OCI-M2 (cell line): ENCODE measurements at regions not wholly inside any gene's neighbourhood (a gene's known extent, or its start where the extent isn't known, plus 50 kb on each side); places are given as distances from the start of the nearest gene placed in this dataset.

Source experiments
- DNase-seq: peaks from one replicate; lab custom pipeline; 2025; ENCODE audit not compliant: unreplicated experiment; lab: John Stamatoyannopoulos, UW

- DNase-seq: no peak
Observed at GRCh38 chr6:92545861-92546260, 873.5 kb downstream of the EPHA7 start.

- no peak for DNase-seq
Observed at GRCh38 chr6:92541448-92542060, 877.8 kb downstream of the EPHA7 start.

- DNase-seq: no peak
Observed at GRCh38 chr6:92538926-92539325, 880.4 kb downstream of the EPHA7 start.

GRCh38 chr6:92538275-92538674 lies 881.1 kb downstream of the EPHA7 start:
- no peak for DNase-seq

- DNase-seq: no peak
Observed at GRCh38 chr6:92534109-92534508, 885.2 kb downstream of the EPHA7 start.

GRCh38 chr6:92522589-92522988 lies 896.8 kb downstream of the EPHA7 start:
- no peak for DNase-seq

- no peak for DNase-seq
Observed at GRCh38 chr6:92521553-92521952, 897.8 kb downstream of the EPHA7 start.

GRCh38 chr6:92510137-92510536 lies 909.2 kb downstream of the EPHA7 start:
- DNase-seq: no peak

- DNase-seq: no peak
Observed at GRCh38 chr6:92507552-92507951, 911.8 kb downstream of the EPHA7 start.

GRCh38 chr6:92504509-92504908 lies 914.9 kb downstream of the EPHA7 start:
- DNase-seq: no peak

GRCh38 chr6:92497281-92497680 lies 922.1 kb downstream of the EPHA7 start:
- DNase-seq: no peak

- DNase-seq: no peak
Observed at GRCh38 chr6:92496527-92496926, 922.8 kb downstream of the EPHA7 start.

GRCh38 chr6:92495242-92495641 lies 924.1 kb downstream of the EPHA7 start:
- no peak for DNase-seq

- DNase-seq: no peak
Observed at GRCh38 chr6:92485487-92485886, 933.9 kb downstream of the EPHA7 start.

GRCh38 chr6:92479831-92480230 lies 939.5 kb downstream of the EPHA7 start:
- no peak for DNase-seq

- no peak for DNase-seq
Observed at GRCh38 chr6:92473056-92473455, 946.3 kb downstream of the EPHA7 start.

GRCh38 chr6:92469186-92469828 lies 950.1 kb downstream of the EPHA7 start:
- DNase-seq: no peak

GRCh38 chr6:92468066-92468465 lies 951.3 kb downstream of the EPHA7 start:
- no peak for DNase-seq

- no peak for DNase-seq
Observed at GRCh38 chr6:92460133-92460532, 959.2 kb downstream of the EPHA7 start.

- DNase-seq: no peak
Observed at GRCh38 chr6:92459606-92460005, 959.8 kb downstream of the EPHA7 start.

- DNase-seq: no peak
Observed at GRCh38 chr6:92446052-92446451, 973.3 kb downstream of the EPHA7 start.

- no peak for DNase-seq
Observed at GRCh38 chr6:92433911-92434310, 985.4 kb downstream of the EPHA7 start.

GRCh38 chr6:92431502-92431901 lies 987.9 kb downstream of the EPHA7 start:
- no peak for DNase-seq
